ENCODE measurements at regions not wholly inside any gene's neighbourhood (a gene's known extent, or its start where the extent isn't known, plus 50 kb on each side); places are given as distances from the start of the nearest gene placed in this dataset.

- no peak for TF ChIP-seq ESRRG (CRISPR knock-in tag; IDR thresholded peaks at IDR 0.05)
- no peak for TF ChIP-seq OSR1 (CRISPR knock-in tag; IDR thresholded peaks at IDR 0.05)
- no peak for TF ChIP-seq TSHZ2 (CRISPR knock-in tag; IDR thresholded peaks at IDR 0.05)
- no peak for TF ChIP-seq ZFP30 (CRISPR knock-in tag; IDR thresholded peaks at IDR 0.05)
- no peak for TF ChIP-seq TCF4 (CRISPR knock-in tag; IDR thresholded peaks at IDR 0.05; ENCODE audit: borderline replicate concordance)
- TF ChIP-seq ZFP3 (CRISPR knock-in tag; IDR thresholded peaks at IDR 0.05) = no peak
- TF ChIP-seq BACH2 (CRISPR knock-in tag; IDR thresholded peaks at IDR 0.05; ENCODE audit: borderline replicate concordance) = no peak
- no peak for TF ChIP-seq TOX (CRISPR knock-in tag; IDR thresholded peaks at IDR 0.05; ENCODE audit: borderline replicate concordance)
- TF ChIP-seq CSDC2 (CRISPR knock-in tag; IDR thresholded peaks at IDR 0.05) = no peak
- TF ChIP-seq CREB5 (CRISPR knock-in tag; IDR thresholded peaks at IDR 0.05; ENCODE audit: low read depth) = no peak
- no peak for TF ChIP-seq SNAI2 (CRISPR knock-in tag; IDR thresholded peaks at IDR 0.05)
- TF ChIP-seq RARB (CRISPR knock-in tag; IDR thresholded peaks at IDR 0.05) = no peak
- TF ChIP-seq GLIS3 (CRISPR knock-in tag; IDR thresholded peaks at IDR 0.05) = no peak
- TF ChIP-seq ZC3H10 (CRISPR knock-in tag; IDR thresholded peaks at IDR 0.05) = no peak
- no peak for TF ChIP-seq PPARA (CRISPR knock-in tag; IDR thresholded peaks at IDR 0.05; ENCODE audit: borderline replicate concordance)
- TF ChIP-seq, protein P1, sequence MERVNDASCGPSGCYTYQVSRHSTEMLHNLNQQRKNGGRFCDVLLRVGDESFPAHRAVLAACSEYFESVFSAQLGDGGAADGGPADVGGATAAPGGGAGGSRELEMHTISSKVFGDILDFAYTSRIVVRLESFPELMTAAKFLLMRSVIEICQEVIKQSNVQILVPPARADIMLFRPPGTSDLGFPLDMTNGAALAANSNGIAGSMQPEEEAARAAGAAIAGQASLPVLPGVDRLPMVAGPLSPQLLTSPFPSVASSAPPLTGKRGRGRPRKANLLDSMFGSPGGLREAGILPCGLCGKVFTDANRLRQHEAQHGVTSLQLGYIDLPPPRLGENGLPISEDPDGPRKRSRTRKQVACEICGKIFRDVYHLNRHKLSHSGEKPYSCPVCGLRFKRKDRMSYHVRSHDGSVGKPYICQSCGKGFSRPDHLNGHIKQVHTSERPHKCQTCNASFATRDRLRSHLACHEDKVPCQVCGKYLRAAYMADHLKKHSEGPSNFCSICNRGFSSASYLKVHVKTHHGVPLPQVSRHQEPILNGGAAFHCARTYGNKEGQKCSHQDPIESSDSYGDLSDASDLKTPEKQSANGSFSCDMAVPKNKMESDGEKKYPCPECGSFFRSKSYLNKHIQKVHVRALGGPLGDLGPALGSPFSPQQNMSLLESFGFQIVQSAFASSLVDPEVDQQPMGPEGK (CRISPR knock-in tag; IDR thresholded peaks at IDR 0.05; ENCODE audit: borderline replicate concordance) = no peak
- no peak for TF ChIP-seq ARNTL (CRISPR knock-in tag; IDR thresholded peaks at IDR 0.05; ENCODE audit: borderline replicate concordance, low read depth)
- TF ChIP-seq, protein P2, sequence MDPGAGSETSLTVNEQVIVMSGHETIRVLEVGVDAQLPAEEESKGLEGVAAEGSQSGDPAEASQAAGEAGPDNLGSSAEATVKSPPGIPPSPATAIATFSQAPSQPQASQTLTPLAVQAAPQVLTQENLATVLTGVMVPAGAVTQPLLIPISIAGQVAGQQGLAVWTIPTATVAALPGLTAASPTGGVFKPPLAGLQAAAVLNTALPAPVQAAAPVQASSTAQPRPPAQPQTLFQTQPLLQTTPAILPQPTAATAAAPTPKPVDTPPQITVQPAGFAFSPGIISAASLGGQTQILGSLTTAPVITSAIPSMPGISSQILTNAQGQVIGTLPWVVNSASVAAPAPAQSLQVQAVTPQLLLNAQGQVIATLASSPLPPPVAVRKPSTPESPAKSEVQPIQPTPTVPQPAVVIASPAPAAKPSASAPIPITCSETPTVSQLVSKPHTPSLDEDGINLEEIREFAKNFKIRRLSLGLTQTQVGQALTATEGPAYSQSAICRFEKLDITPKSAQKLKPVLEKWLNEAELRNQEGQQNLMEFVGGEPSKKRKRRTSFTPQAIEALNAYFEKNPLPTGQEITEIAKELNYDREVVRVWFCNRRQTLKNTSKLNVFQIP (CRISPR knock-in tag; IDR thresholded peaks at IDR 0.05; ENCODE audit: borderline replicate concordance, low read depth) = no peak
These were observed 304.9 kb downstream of the IPMK start for GRCh38 chr10:57962839-57963238.

GRCh38 chr10:57961487-57961886 is 306.2 kb downstream of the IPMK start:
- ATAC-seq = no peak
- no peak for TF ChIP-seq ZNF8 (CRISPR knock-in tag; IDR thresholded peaks at IDR 0.05)
- no peak for TF ChIP-seq TSHZ2 (CRISPR knock-in tag; IDR thresholded peaks at IDR 0.05)
- no peak for TF ChIP-seq TOX (CRISPR knock-in tag; IDR thresholded peaks at IDR 0.05; ENCODE audit: borderline replicate concordance)
- no peak for TF ChIP-seq ZNF70 (CRISPR knock-in tag; IDR thresholded peaks at IDR 0.05)

More at GRCh38 chr10:57962839-57963238, 304.9 kb downstream of the IPMK start:
- no peak for ATAC-seq

- no peak for ATAC-seq
- TF ChIP-seq, protein P1 (CRISPR knock-in tag; IDR thresholded peaks at IDR 0.05; ENCODE audit: borderline replicate concordance) = no peak
- TF ChIP-seq ZNF8 (CRISPR knock-in tag; IDR thresholded peaks at IDR 0.05) (no peak), CREB5 (CRISPR knock-in tag; IDR thresholded peaks at IDR 0.05; ENCODE audit: low read depth) (no peak), TCF4 (CRISPR knock-in tag; IDR thresholded peaks at IDR 0.05; ENCODE audit: borderline replicate concordance) (no peak), ZC3H10 (CRISPR knock-in tag; IDR thresholded peaks at IDR 0.05) (no peak), ESRRG (CRISPR knock-in tag; IDR thresholded peaks at IDR 0.05) (no peak)
These were observed 307.3 kb downstream of the IPMK start for GRCh38 chr10:57960406-57960805.
